HL-60 (cell line): ENCODE measurements at regions not wholly inside any gene's neighbourhood (a gene's known extent, or its start where the extent isn't known, plus 50 kb on each side); places are given as distances from the start of the nearest gene placed in this dataset.

Experiments
- CTCF ChIP-seq: IDR thresholded peaks from one replicate; pipeline ENCODE4 v1.5.1; 2011; ENCODE audit warnings: low read length, control low read depth, inconsistent platforms; ENCODE audit not compliant: insufficient read depth
- GABPA ChIP-seq: IDR thresholded peaks from 2 replicates; pipeline ENCODE4 v1.6.1; 2012; ENCODE audit warnings: low read depth
- POLR2AphosphoS5 ChIP-seq: IDR thresholded peaks from 2 replicates; pipeline ENCODE4 v1.6.1; 2012; ENCODE audit warnings: low read depth

GRCh38 chr12:17239874-17240273, 633.9 kb upstream of the LMO3 start:
- no peak for TF ChIP-seq POLR2AphosphoS5
- TF ChIP-seq CTCF: no peak
- TF ChIP-seq GABPA: no peak
